ENCODE measurements at regions not wholly inside any gene's neighbourhood (a gene's known extent, or its start where the extent isn't known, plus 50 kb on each side); places are given as distances from the start of the nearest gene placed in this dataset.

DNA sequence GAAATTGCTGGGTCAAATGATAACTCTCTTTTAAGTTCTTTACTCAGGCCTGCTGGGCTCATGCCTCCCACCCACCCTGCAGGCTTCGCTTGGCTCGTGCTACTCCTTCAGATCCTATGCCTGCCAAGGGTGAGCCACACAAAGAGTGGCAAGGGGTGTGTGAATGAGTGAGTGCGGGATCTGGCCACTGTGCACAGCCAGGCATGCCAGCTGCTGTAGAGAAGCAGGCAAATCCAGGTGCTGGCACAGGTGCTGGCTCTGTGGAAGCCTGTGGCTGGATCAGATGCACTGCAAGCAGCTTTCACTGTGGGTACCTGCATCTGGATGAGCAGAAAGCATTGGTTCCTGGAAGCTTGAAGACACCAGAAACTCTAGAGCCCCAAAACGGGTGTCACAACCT, 1055.7 kb upstream of the EPHA6 start:
- TF ChIP-seq POLR2A (IDR thresholded peaks at IDR 0.05) (no peak), CTCF (IDR thresholded peaks at IDR 0.05) (no peak)
